22Rv1 (cell line): ENCODE measurements at regions not wholly inside any gene's neighbourhood (a gene's known extent, or its start where the extent isn't known, plus 50 kb on each side); places are given as distances from the start of the nearest gene placed in this dataset.

Source experiments
- H3K27ac ChIP-seq: fragments of 450-650 bp; 2 replicates; pipeline ENCODE4 v1.5.1; 2017
- ZFX ChIP-seq: fragments of 450-650 bp; IDR thresholded peaks from 2 replicates; pipeline ENCODE4 v1.6.1; 2017; ENCODE audit warnings: antibody characterized with exemption, borderline replicate concordance
- TF ChIP-seq, protein P1 (sequence below): fragments of 450-650 bp; IDR thresholded peaks from 2 replicates; pipeline ENCODE4 v1.5.1; 2017; ENCODE audit warnings: mild to moderate bottlenecking

GRCh38 chr10:131398166-131398565 is 86.6 kb upstream of the TCERG1L start:
- no peak overlapping the region for H3K27ac ChIP-seq
- TF ChIP-seq, protein P1, sequence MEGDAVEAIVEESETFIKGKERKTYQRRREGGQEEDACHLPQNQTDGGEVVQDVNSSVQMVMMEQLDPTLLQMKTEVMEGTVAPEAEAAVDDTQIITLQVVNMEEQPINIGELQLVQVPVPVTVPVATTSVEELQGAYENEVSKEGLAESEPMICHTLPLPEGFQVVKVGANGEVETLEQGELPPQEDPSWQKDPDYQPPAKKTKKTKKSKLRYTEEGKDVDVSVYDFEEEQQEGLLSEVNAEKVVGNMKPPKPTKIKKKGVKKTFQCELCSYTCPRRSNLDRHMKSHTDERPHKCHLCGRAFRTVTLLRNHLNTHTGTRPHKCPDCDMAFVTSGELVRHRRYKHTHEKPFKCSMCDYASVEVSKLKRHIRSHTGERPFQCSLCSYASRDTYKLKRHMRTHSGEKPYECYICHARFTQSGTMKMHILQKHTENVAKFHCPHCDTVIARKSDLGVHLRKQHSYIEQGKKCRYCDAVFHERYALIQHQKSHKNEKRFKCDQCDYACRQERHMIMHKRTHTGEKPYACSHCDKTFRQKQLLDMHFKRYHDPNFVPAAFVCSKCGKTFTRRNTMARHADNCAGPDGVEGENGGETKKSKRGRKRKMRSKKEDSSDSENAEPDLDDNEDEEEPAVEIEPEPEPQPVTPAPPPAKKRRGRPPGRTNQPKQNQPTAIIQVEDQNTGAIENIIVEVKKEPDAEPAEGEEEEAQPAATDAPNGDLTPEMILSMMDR = no peak
- no peak for TF ChIP-seq ZFX

DNA sequence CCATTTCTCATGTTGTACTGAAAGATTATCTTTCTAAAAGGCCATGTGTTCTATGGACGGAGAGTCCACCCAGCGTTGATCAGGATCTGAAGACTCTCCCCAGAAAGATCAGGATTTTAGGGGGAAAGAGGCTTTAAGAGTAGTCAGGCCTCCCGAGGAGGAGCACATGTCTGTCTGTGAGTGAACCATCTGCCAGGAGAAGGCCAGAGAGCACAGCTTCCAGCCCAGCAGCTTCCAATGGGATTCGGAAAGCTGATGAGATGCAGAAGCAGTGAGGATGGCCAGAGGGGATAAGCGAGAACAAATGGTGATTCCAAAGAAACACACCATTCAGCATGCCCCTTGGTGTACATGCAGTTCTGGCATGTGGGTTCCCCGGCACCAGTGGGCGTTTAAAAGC is 88.5 kb upstream of the TCERG1L start:
- no peak overlapping the region for H3K27ac ChIP-seq
- TF ChIP-seq, protein P1 = no peak
- no peak for TF ChIP-seq ZFX

GRCh38 chr10:131400513-131400912 is 89.0 kb upstream of the TCERG1L start:
- no peak overlapping the region for H3K27ac ChIP-seq
- TF ChIP-seq ZFX = no peak
- TF ChIP-seq, protein P1 = no peak

DNA sequence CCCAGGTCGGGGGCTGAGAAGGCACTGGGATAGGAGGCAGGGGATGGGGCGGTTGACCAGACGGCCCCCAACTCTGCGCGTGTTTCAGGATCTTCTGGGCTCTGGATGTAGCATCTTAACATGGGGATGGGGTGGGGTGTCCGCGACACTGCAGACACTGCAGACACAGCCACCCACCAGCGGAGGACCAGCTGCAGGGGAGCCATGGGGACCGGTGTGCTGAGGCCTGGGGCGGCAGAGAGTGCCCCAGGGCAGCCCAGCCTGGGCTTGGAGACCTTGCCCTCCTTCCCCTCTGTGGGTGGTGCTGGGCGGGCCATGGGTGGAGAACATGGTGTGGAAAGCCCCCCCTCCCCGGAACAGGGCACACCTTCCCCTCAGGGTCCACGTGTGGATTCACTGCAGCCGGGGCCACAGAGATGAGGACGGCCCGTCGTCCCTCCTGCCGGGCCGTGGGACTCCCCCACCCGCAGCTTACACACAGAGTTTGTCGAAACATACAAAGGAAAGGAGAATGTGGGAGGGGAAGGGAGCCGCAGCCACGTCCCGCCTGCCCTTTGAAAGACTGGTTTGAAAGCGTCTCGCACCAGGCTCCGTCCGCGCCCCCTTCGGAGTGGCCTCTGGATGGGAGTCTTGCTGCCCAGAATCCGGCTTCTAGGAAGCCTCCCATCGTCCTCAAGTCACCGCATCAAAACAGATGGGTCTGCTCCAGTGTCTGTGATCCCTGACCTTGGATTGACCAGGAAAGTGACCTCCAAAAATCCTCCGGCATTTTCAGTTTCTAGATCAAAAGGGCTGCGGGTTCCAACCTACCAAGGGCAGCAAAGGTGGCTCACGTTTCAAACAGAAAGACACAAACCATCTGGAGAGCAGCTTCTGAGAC is 91.5 kb upstream of the TCERG1L start:
- H3K27ac ChIP-seq = no peak overlapping the region
- TF ChIP-seq, protein P1 = no peak
- no peak for TF ChIP-seq ZFX

DNA sequence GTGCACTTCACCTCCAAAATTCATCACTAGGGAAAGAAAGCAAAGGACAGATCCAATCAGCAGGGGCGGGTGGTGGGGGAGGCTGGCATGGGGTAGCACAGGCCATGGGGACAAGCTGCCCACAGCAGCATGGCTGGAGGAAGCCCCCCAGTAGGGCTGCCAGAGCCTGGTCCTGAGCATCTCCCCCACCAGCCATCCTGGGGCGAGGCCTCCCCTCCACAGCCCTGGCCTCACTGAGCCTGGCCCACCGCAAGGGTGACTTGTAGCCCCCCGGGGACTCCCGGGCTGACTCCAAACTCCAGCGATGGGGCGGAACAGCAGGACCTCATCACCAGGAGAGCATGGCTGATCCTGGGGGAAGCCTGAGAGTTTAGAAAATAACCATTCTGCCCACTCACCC is 92.4 kb upstream of the TCERG1L start:
- H3K27ac ChIP-seq = no peak overlapping the region
- TF ChIP-seq ZFX = no peak
- TF ChIP-seq, protein P1 = no peak

GRCh38 chr10:131404886-131405285 is 93.4 kb upstream of the TCERG1L start:
- TF ChIP-seq ZFX = no peak
- TF ChIP-seq, protein P1 = no peak
- no peak overlapping the region for H3K27ac ChIP-seq

DNA sequence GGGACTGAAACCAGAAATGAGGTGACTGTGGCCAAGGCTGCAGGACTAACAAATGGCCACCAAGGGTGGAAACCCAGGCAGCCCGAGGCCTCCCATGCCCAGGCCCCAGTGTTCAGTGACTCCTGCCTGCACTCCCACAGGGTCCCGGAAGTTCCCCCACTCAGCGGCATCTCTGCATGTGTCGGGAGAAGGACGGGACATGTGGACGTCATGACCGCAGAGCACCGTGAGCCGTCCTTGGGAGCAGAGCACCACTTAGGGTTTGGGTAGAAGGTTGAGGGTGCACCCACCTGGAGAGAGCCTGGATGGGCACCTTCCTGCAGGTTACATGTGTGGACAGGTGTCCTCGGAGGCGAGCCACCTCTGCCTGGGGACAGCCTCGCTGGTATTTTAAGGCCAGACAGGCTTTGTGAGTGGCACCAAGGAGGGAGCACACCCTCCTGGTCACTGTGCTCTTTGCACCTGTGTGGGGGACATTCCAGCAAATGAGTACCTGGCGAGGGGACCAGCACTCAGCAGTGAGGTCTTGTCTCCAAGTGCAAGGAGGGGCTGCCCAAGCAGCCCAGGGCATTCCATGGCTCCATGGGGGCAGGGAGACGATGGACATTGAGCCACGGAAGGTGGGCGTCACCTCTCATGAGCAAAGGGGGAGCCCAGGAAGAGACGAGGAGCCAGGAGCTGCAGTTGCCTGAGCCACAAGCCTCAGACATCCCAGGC is 95.3 kb upstream of the TCERG1L start:
- no peak overlapping the region for H3K27ac ChIP-seq
- TF ChIP-seq ZFX = no peak
- TF ChIP-seq, protein P1 = no peak
